Type B pancreatic cell (in vitro differentiated cells): ENCODE measurements at regions not wholly inside any gene's neighbourhood (a gene's known extent, or its start where the extent isn't known, plus 50 kb on each side); places are given as distances from the start of the nearest gene placed in this dataset.

Source experiments
- DNase-seq: peaks from one replicate; pipeline ENCODE4 v3.0.0; 2021; ENCODE audit warnings: mixed read lengths; ENCODE audit not compliant: unreplicated experiment; ENCODE audit errors: extremely low spot score
- H3K27ac Mint-ChIP-seq: 2 replicates; pipeline ENCODE4 v1.8.0; 2021; ENCODE audit warnings: mild to moderate bottlenecking, mixed read lengths
- H3K27me3 Mint-ChIP-seq: 2 replicates; pipeline ENCODE4 v1.8.0; 2021; ENCODE audit warnings: mixed read lengths
- H3K36me3 Mint-ChIP-seq: 2 replicates; pipeline ENCODE4 v1.8.0; 2021; ENCODE audit warnings: mixed read lengths
- H3K4me1 Mint-ChIP-seq: one replicate; pipeline ENCODE4 v1.8.0; 2021; ENCODE audit warnings: mixed read lengths; ENCODE audit not compliant: unreplicated experiment
- H3K4me3 Mint-ChIP-seq: 2 replicates; pipeline ENCODE4 v1.8.0; 2021; ENCODE audit warnings: mild to moderate bottlenecking, mixed read lengths
- H3K9me3 Mint-ChIP-seq: 2 replicates; pipeline ENCODE4 v1.8.0; 2021; ENCODE audit warnings: mixed read lengths
- CTCF ChIP-seq: fragments of 200-600 bp; sonication (generic); conservative IDR thresholded peaks from 2 replicates; pipeline ENCODE4 v1.5.0; 2021; ENCODE audit warnings: antibody characterized with exemption, mild to moderate bottlenecking

GRCh38 chr13:72199640-72200039, 332.6 kb upstream of the DACH1 start:
- H3K4me3 Mint-ChIP-seq: no peak overlapping the region
- no peak for TF ChIP-seq CTCF

GRCh38 chr13:72198967-72199560, 332.1 kb upstream of the DACH1 start:
- Mint-ChIP-seq H3K27ac (peak overlapping the region; percentile 20), H3K27me3 (no peaks in the 10 kb centered on the region), H3K36me3 (no peaks in the 10 kb centered on the region), H3K4me3 (no peak overlapping the region), H3K4me1 (peaks cover 14% of the 10 kb centered on the region), H3K9me3 (no peaks in the 10 kb centered on the region)
- TF ChIP-seq CTCF: no peak
- no peak for DNase-seq

More at GRCh38 chr13:72199640-72200039, 332.6 kb upstream of the DACH1 start:
- Mint-ChIP-seq H3K9me3 (no peaks in the 10 kb centered on the region), H3K27ac (no peak overlapping the region), H3K4me1 (peaks cover 14% of the 10 kb centered on the region), H3K27me3 (no peaks in the 10 kb centered on the region), H3K36me3 (no peaks in the 10 kb centered on the region)
- no peak for DNase-seq

GRCh38 chr13:72198042-72198441, 331.0 kb upstream of the DACH1 start:
- Mint-ChIP-seq H3K27me3 (no peaks in the 10 kb centered on the region), H3K9me3 (no peaks in the 10 kb centered on the region), H3K4me1 (peaks cover 14% of the 10 kb centered on the region), H3K36me3 (no peaks in the 10 kb centered on the region), H3K27ac (no peak overlapping the region), H3K4me3 (no peak overlapping the region)
- no peak for TF ChIP-seq CTCF
- DNase-seq: no peak

GRCh38 chr13:72195044-72195704, 328.2 kb upstream of the DACH1 start:
- Mint-ChIP-seq H3K27ac (no peak overlapping the region), H3K27me3 (no peaks in the 10 kb centered on the region), H3K36me3 (no peaks in the 10 kb centered on the region), H3K4me1 (peaks cover 14% of the 10 kb centered on the region), H3K9me3 (no peaks in the 10 kb centered on the region), H3K4me3 (no peak overlapping the region)
- no peak for TF ChIP-seq CTCF
- DNase-seq: no peak

GRCh38 chr13:72194523-72194922, 327.5 kb upstream of the DACH1 start:
- H3K4me1 Mint-ChIP-seq: peaks cover 12% of the 10 kb centered on the region

More at GRCh38 chr13:72194523-72194922, 327.5 kb upstream of the DACH1 start:
- TF ChIP-seq CTCF: no peak
- DNase-seq: no peak
- Mint-ChIP-seq H3K4me3 (no peak overlapping the region), H3K9me3 (no peaks in the 10 kb centered on the region), H3K36me3 (no peaks in the 10 kb centered on the region), H3K27ac (no peak overlapping the region), H3K27me3 (no peaks in the 10 kb centered on the region)
